Sigmoid colon (tissue), 6 donors: ENCODE measurements at regions not wholly inside any gene's neighbourhood (a gene's known extent, or its start where the extent isn't known, plus 50 kb on each side); places are given as distances from the start of the nearest gene placed in this dataset.

ENCODE experiments used
- DNase-seq: peaks from one replicate; pipeline ENCODE4 v3.0.0-alpha.2; 2019
- H3K27ac ChIP-seq, 4 donors: fragments of 200-600 bp; sonication (generic); one replicate each; pipeline ENCODE4 v1.5.1; 2016 to 2019; ENCODE audit warnings: mild to moderate bottlenecking in 1 of 4
- H3K27me3 ChIP-seq, 3 donors: fragments of 200-600 bp; sonication (generic); one replicate each; pipeline ENCODE4 v1.5.1; 2019; ENCODE audit warnings: mild to moderate bottlenecking in 1 of 3
- H3K36me3 ChIP-seq, 4 donors: fragments of 200-600 bp; sonication (generic); one replicate each; pipeline ENCODE4 v1.5.1; 2016 to 2019
- H3K4me1 ChIP-seq, 4 donors: fragments of 200-600 bp; sonication (generic); one replicate each; pipeline ENCODE4 v1.5.1; 2017 to 2019
- H3K4me3 ChIP-seq, 4 donors: fragments of 200-600 bp; sonication (generic); one replicate each; pipeline ENCODE4 v1.5.1; 2017 to 2019; ENCODE audit warnings: mild to moderate bottlenecking in 2 of 4, moderate library complexity in 1 of 4
- H3K9me3 ChIP-seq, 4 donors: fragments of 200-600 bp in 3 of 4; sonication (generic) in 3 of 4; one replicate each; pipeline versions ENCODE4 v1.5.1 to v1.6.1; 2013 to 2019
- CTCF ChIP-seq, 4 experiments: fragments of 450-650 bp in 3 of 4; fragments of 200-600 bp in 1 of 4; IDR thresholded peaks; one replicate each; pipeline ENCODE4 v1.5.1; 2016 to 2019; ENCODE audit warnings: antibody characterized with exemption in 4 of 4, mild to moderate bottlenecking in 3 of 4, moderate library complexity in 2 of 4
- EP300 ChIP-seq, 4 donors: sonication (generic); formaldehyde crosslinking; IDR thresholded peaks; one replicate each; pipeline ENCODE4 v1.6.1; 2017; ENCODE audit warnings: antibody characterized with exemption in 4 of 4
- POLR2A ChIP-seq, 2 donors: fragments of 450-650 bp; IDR thresholded peaks; one replicate each; pipeline ENCODE4 v1.6.1; 2016; ENCODE audit warnings: antibody characterized with exemption in 2 of 2, mild to moderate bottlenecking in 2 of 2, moderate library complexity in 2 of 2
- POLR2AphosphoS5 ChIP-seq, 4 donors: sonication (generic); formaldehyde crosslinking; IDR thresholded peaks; one replicate each; pipeline ENCODE4 v1.6.1; 2017; ENCODE audit warnings: antibody characterized with exemption in 4 of 4
- WGBS, 2 donors: extraction: QIAGEN DNeasy Blood & Tissue Kit; methylation state at CpG; one replicate each; pipeline ENCODE4 v1.1.7; 2013; 5-methylcytosine and 5-hydroxymethylcytosine counted together
- intact Hi-C: fragments of 100-400 bp; cut with DNase I; formaldehyde crosslinking; loops from one replicate; pipeline ENCODE4 v1.15.1; 2023
- donor health status: healthy with polysubstance abuse.
- donor health status: healthy.

- intact Hi-C loops: no loop called here
Measured at GRCh38 chr18:68340606-68341005, 374.3 kb downstream of the TMX3 start.

GRCh38 chr18:68330658-68331057 lies 384.2 kb downstream of the TMX3 start:
- Histone ChIP-seq H3K9me3 (no peaks in the 10 kb centered on the region), H3K36me3 (no peaks in the 10 kb centered on the region), H3K4me3 (no peak overlapping the region), H3K27me3 (no peaks in the 10 kb centered on the region), H3K27ac (no peak overlapping the region), H3K4me1 (no peaks in the 10 kb centered on the region)
- no peak for DNase-seq
- intact Hi-C loops: no loop called here
- TF ChIP-seq EP300 (IDR thresholded peaks at IDR 0.05): no peak
- no peak for TF ChIP-seq POLR2AphosphoS5 (IDR thresholded peaks at IDR 0.05)
- no peak for TF ChIP-seq POLR2A (IDR thresholded peaks at IDR 0.05)
- TF ChIP-seq CTCF (IDR thresholded peaks at IDR 0.05): no peak

More at GRCh38 chr18:68340606-68341005, 374.3 kb downstream of the TMX3 start:
- DNase-seq: no peak
- no peaks in the 10 kb centered on the region for H3K36me3 ChIP-seq
- WGBS, 2 donors: 91 to 94% methylated on average over 1 of the region's 1 CpG
- no peak for TF ChIP-seq POLR2A (IDR thresholded peaks at IDR 0.05)
- no peak overlapping the region for H3K27ac ChIP-seq
- H3K4me3 ChIP-seq: no peak overlapping the region
- H3K4me1 ChIP-seq: no peaks in the 10 kb centered on the region
- H3K27me3 ChIP-seq: no peaks in the 10 kb centered on the region
- no peaks in the 10 kb centered on the region for H3K9me3 ChIP-seq

GRCh38 chr18:68323921-68324320 lies 391.0 kb downstream of the TMX3 start:
- no peak overlapping the region for H3K4me3 ChIP-seq
- TF ChIP-seq POLR2A (IDR thresholded peaks at IDR 0.05): no peak
- no peak for TF ChIP-seq POLR2AphosphoS5 (IDR thresholded peaks at IDR 0.05)
- TF ChIP-seq CTCF (IDR thresholded peaks at IDR 0.05): no peak
- no peak for TF ChIP-seq EP300 (IDR thresholded peaks at IDR 0.05)
- no peaks in the 10 kb centered on the region for H3K4me1 ChIP-seq
- no peaks in the 10 kb centered on the region for H3K27me3 ChIP-seq
- intact Hi-C loops: no loop called here
- H3K27ac ChIP-seq: no peak overlapping the region
- DNase-seq: no peak
- H3K9me3 ChIP-seq: no peaks in the 10 kb centered on the region
- H3K36me3 ChIP-seq: no peaks in the 10 kb centered on the region

- no peaks in the 10 kb centered on the region for H3K27me3 ChIP-seq
- H3K4me1 ChIP-seq: no peaks in the 10 kb centered on the region
- H3K36me3 ChIP-seq: no peaks in the 10 kb centered on the region
- no peaks in the 10 kb centered on the region for H3K9me3 ChIP-seq
- TF ChIP-seq EP300 (IDR thresholded peaks at IDR 0.05) (no peak), POLR2AphosphoS5 (IDR thresholded peaks at IDR 0.05) (no peak), CTCF (IDR thresholded peaks at IDR 0.05) (no peak), POLR2A (IDR thresholded peaks at IDR 0.05) (no peak)
- H3K4me3 ChIP-seq: peak overlapping the region in 2 of 4 donors; percentile 7 to 8
- H3K27ac ChIP-seq: no peak overlapping the region
- WGBS, 2 donors: 55 to 63% methylated on average over 3 of the region's 3 CpGs
- intact Hi-C loops: no loop called here
- DNase-seq: no peak
Measured at GRCh38 chr18:68316636-68317035, 398.3 kb downstream of the TMX3 start.

- H3K27ac ChIP-seq: no peak overlapping the region
Measured at GRCh38 chr18:68314403-68314802, 400.5 kb downstream of the TMX3 start.

More at GRCh38 chr18:68314403-68314802, 400.5 kb downstream of the TMX3 start:
- 27 to 67% methylated on average over 4 of the region's 4 CpGs for WGBS, 2 donors
- H3K9me3 ChIP-seq: no peaks in the 10 kb centered on the region
- DNase-seq: no peak
- H3K4me3 ChIP-seq: no peak overlapping the region
- TF ChIP-seq EP300 (IDR thresholded peaks at IDR 0.05) (no peak), CTCF (IDR thresholded peaks at IDR 0.05) (no peak), POLR2AphosphoS5 (IDR thresholded peaks at IDR 0.05) (no peak), POLR2A (IDR thresholded peaks at IDR 0.05) (no peak)
- intact Hi-C loops: no loop called here
- H3K36me3 ChIP-seq: no peaks in the 10 kb centered on the region
- no peaks in the 10 kb centered on the region for H3K27me3 ChIP-seq
- H3K4me1 ChIP-seq: no peaks in the 10 kb centered on the region
